ENCODE measurements at regions not wholly inside any gene's neighbourhood (a gene's known extent, or its start where the extent isn't known, plus 50 kb on each side); places are given as distances from the start of the nearest gene placed in this dataset.

- TF ChIP-seq POLR2A (IDR thresholded peaks at IDR 0.05) (no peak), CTCF (IDR thresholded peaks at IDR 0.05) (no peak)
Observed at GRCh38 chr10:78229489-78229888, 195.8 kb downstream of the RPS24 start.

Measured in thyroid gland (tissue), 4 donors.